T1000 (cell line): ENCODE measurements at regions not wholly inside any gene's neighbourhood (a gene's known extent, or its start where the extent isn't known, plus 50 kb on each side); places are given as distances from the start of the nearest gene placed in this dataset.

Source experiments
- DNase-seq: peaks from one replicate; lab custom pipeline; 2025; ENCODE audit warnings: mixed read lengths; lab: John Stamatoyannopoulos, UW

DNA sequence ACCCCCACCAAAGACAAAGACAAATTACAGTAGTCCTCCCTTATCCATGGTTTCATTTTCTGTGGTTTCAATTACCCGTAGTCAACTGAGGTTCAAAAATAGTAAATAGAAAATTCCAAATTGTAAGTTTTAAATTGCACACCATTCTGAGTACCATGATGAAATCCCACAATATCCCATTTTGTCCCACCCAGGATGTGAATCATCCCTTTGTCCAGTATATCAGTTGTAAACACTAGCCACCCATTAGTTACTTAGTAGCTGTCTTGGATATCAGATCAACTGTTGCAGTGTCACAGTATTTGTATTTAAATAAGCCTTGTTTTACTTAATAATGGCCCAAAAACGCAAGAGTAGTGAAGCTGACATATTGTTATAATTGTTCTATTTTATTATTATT lies 364.0 kb upstream of the ARID1B start:
- no peak for DNase-seq

DNA sequence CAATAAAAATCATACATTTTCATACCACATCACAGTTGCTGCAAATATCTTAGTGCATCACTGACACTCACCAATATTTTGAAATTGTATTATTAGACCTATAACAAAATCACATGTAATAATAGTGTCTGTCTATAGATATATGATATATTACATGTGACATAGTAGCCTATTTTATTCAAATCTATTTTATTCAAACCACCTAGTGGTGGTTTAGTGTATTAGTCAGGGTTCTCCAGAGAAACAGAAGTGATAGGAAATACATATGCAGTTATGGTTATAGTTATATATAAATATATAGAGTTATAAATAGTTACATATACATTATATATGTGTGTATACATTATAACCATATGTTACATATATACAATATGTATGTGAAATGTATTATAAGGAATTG lies 366.5 kb upstream of the ARID1B start:
- no peak for DNase-seq

GRCh38 chr6:156408655-156409054 lies 368.5 kb upstream of the ARID1B start:
- DNase-seq, result no peak

DNA sequence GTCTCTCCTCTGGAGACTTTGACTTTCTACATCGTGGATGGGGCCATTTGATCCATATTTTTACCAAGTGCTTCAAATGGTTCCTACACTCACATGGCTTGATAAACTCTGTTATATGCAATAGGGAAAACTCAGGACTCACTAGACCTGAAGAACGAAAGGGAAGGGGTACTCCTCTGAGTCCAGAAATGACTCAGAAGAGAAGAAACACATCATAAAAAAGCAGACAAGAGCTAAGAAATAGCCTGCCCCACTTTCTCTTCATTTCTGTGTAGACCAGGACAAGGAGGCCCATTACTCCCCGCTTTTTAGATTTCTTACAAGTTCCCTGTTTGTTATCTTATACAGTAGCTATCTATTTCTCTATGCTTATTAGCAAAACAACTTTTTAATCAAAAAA lies 369.8 kb upstream of the ARID1B start:
- no peak for DNase-seq

DNA sequence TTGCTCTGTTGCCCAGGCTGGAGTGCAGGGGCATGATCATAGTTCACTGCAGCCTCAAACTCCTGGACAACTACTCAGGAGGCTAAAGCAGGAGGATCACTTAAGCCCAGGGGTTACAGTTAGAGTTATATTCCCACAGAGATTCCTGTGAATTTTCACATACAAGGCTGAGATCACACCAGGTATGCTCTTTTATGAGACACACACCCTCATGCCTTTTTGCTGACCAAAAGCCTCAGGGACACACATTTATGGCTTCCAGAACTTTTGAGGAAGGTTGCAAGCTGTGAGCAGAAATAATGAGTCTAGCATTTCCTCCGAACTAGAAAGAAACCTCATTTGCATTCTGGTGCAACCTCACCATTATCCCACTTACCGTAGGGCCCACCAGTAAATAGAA lies 370.5 kb upstream of the ARID1B start:
- no peak for DNase-seq

GRCh38 chr6:156406099-156406498 lies 371.1 kb upstream of the ARID1B start:
- DNase-seq, result no peak

DNA sequence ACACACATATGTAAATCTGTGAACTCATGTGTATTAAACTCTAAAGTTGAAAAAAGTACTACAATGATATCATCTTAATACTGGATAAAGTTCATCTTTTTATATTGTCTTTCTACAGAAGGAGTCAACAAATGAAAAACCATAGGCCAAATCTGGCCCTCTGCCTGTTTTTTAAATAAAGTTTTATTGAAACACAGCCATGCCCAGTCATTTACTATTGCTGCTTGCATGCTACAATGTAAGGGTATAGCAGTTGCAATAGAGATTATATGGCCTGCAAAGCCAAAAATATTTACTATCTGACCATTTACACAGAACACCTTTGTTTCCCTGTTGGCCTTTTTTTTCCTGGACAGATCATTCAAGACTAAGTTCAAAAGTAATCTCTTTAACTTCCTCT lies 374.6 kb upstream of the ARID1B start:
- no peak for DNase-seq

GRCh38 chr6:156402227-156402626 lies 375.0 kb upstream of the ARID1B start:
- no peak for DNase-seq

DNA sequence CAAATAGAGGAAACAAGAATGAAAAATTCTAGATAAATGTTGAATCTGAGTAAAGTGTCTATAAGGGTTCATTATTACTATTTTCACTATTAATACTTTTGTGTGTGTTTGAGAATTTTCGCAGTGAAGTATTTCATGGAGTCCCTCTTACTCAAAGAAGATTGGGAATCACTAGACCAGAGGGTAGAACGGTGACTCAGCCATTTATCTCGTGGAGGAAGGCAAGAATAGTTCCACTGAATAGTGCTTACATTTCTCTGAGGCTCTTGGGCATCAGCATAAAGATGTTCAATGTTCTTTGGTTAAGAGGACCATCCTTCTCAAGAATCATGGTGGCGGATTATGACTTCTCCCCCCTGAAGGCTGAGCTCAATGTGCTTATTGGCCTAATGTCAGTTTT lies 376.7 kb upstream of the ARID1B start:
- DNase-seq, result no peak

GRCh38 chr6:156398966-156399365 lies 378.2 kb upstream of the ARID1B start:
- no peak for DNase-seq

DNA sequence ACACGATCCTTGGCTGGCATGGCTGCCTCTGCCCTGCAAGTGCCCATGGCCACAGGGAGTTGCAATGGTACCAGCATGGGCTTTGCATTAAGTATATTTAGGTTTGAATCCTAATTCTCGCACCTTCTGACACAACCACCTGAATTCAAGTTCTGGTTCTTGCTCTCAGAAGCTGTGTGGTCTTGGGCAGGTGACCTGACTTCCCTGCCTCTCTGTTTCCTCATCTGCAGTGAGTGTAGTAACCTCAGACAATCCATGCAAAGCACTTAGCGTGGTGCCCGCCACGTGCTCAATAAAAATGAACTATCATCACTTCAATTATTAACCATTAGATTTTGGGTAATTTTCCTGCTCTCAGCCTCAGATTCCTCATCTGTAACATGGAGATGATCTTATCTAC lies 378.8 kb upstream of the ARID1B start:
- no peak for DNase-seq

DNA sequence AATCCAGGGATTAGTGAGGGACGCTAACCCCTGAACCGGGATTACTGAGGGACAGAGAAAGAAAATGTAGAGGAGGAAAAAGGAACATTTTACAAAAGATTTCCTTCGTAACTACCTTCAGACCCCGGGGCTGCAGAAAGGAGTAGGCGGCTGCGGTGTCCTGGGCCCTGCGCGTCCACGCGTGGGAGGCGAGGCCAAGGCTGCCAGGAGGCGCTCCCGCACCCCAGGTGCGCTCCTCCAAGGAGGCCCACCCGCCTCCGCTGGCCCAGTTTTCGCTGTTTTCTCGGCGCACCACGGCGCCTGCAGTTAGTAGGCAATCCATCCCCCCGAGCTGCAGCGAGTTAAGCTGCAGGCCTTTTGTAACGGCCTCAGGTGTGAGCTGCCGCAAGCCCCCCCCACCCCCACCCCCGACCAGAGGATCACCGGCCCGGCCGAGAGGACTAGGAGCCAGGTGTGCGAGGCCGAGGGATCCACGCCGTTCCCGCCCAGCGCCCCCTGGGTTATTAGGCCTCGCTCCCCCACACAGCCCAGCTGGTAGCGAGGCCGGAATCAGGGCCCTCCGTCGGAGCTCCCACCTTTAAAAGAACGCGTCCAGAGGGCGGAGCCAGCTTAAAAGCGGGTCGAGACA lies 380.3 kb upstream of the ARID1B start:
- no peak for DNase-seq

DNA sequence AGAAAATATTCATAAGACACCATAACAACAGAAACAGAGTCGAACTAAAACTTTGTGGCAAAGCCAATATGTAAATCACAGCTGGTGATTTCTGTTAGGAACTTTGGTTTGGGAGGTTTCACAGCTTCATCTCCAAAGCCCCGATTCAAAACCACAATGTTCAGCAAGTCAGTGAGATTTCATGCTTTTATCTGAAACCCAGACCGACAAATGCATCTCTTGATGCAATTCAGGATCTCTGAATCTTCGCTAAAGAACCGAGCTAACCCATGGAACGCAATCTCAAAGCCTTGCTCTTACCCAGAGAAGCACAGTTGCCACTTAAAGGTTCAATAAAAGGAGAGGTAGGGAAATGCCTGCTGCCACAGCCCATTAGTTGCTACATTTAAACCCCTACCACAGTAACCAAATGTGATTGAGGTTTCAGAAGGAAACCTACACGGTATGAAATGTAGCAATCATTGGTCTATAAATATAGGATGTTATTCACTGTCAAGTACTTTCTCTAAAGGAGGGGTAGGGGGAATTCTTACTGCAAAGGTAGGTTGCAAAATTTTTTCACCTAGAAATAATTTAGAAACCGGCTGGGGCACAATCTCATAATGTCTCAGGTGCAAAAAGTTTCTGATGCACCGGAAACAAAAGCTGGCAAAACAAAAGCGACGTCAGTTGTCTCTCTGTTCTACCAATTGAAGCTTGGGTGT lies 381.0 kb upstream of the ARID1B start:
- DNase-seq, result no peak

DNA sequence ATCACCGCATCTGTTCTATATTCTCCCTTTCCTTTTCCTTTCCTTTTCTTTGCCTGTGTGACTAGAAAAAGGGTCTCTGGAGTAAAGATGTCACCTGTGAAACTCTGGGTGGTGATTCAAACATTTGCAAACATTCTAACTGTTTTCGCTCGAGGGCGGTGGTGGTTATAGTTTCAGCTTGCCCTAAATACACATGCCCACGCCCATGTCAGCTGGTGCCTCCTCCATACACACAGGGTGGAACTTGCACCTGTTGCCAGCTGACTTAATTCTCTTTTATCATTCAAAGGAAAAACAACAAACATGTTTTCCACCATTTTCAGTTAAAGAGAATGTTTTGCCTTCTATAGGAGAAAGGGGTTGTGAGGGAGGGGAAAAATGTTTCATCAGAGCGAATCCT lies 381.9 kb upstream of the ARID1B start:
- no peak for DNase-seq

DNA sequence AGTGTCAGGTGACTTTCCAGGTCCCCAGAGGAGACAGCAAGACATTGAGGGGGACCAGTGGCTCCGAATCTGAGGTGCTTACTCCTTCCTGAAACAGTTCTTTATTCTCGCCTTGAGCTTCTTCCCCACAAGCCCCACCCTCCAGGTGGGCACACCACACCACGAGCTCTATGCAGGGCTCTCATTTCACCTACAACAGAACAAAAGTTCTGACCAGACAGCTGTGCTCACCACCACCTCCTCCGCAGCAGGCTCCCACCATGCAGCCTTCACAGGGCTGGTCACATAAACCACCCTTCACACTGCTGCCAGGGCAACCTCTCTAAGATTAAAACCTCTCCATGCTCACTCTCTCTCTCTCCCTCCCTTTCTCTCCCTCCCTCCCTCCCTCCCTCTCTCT lies 384.5 kb upstream of the ARID1B start:
- DNase-seq, result no peak

- DNase-seq, result no peak
Observed at GRCh38 chr6:156391977-156392376, 385.2 kb upstream of the ARID1B start.

- no peak for DNase-seq
Observed at GRCh38 chr6:156391061-156391672, 386.0 kb upstream of the ARID1B start.

DNA sequence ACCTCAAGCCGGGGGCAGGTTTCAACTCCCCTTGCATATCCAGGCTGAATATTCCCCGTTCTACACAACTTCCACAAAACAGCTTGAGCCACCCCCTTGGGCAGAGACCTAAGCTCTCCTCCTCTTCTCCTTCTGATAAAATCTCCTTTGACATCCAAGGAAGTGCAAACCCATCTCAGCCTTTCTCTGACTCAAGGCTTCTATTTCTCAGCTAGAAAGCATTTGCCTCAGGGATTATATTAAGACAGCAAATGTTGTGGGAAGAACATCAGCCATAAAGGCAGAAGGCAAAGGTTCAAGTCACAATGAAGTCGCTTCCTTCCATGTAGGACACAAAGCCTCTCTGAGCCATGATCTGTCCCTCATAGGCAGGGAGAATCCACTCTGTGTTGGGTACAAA lies 386.6 kb upstream of the ARID1B start:
- DNase-seq, result no peak

GRCh38 chr6:156389296-156389695 lies 387.9 kb upstream of the ARID1B start:
- no peak for DNase-seq

- DNase-seq, result no peak
Observed at GRCh38 chr6:156387472-156387871, 389.7 kb upstream of the ARID1B start.

- DNase-seq, result no peak
Observed at GRCh38 chr6:156383059-156383458, 394.1 kb upstream of the ARID1B start.

GRCh38 chr6:156379392-156380289 lies 397.5 kb upstream of the ARID1B start:
- no peak for DNase-seq

- DNase-seq, result no peak
Observed at GRCh38 chr6:156378853-156379252, 398.3 kb upstream of the ARID1B start.
